NB4 (cell line): ENCODE measurements at regions not wholly inside any gene's neighbourhood (a gene's known extent, or its start where the extent isn't known, plus 50 kb on each side); places are given as distances from the start of the nearest gene placed in this dataset.

Experiments used
- CTCF ChIP-seq: IDR thresholded peaks from one replicate; pipeline ENCODE4 v1.5.1; 2012; ENCODE audit warnings: low read depth, low read length
- MYC ChIP-seq: IDR thresholded peaks from 2 replicates; pipeline ENCODE4 v1.6.1; 2011; ENCODE audit warnings: low read depth, low read length
- POLR2A ChIP-seq: IDR thresholded peaks from 2 replicates; pipeline ENCODE4 v1.6.1; 2011; ENCODE audit warnings: mild to moderate bottlenecking; ENCODE audit not compliant: insufficient read length; ENCODE audit errors: extremely low read depth

GRCh38 chr1:79150576-79150975 lies 144.0 kb upstream of the ADGRL4 start:
- TF ChIP-seq POLR2A (no peak), MYC (no peak), CTCF (no peak)
